HG03175 (cell line): ENCODE measurements at regions not wholly inside any gene's neighbourhood (a gene's known extent, or its start where the extent isn't known, plus 50 kb on each side); places are given as distances from the start of the nearest gene placed in this dataset.

Experiments used
- ATAC-seq: cut with Tn5 transposase; IDR thresholded peaks from one replicate; pipeline ENCODE4 v1.9.1; 2021; ENCODE audit warnings: mild to moderate bottlenecking, moderate library complexity; ENCODE audit not compliant: unreplicated experiment

DNA sequence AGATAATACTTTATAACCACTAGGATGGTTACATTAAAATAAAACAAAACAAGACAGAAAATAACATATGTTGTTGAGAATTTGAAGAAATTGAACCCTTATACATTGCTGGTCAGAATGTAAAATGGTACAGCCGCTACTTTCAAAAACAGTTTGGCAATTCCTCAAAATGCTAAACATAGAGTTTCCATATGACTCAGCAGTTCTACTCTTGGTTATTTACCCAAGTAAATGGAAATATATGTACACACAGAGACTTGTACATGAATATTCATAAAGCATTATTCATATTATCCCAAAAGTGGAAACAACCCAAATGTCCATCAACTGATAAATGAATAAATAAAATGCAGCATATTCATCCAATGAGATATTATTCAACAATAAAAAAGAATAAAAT, 92.5 kb upstream of the LRATD1 start:
- ATAC-seq = no peak

DNA sequence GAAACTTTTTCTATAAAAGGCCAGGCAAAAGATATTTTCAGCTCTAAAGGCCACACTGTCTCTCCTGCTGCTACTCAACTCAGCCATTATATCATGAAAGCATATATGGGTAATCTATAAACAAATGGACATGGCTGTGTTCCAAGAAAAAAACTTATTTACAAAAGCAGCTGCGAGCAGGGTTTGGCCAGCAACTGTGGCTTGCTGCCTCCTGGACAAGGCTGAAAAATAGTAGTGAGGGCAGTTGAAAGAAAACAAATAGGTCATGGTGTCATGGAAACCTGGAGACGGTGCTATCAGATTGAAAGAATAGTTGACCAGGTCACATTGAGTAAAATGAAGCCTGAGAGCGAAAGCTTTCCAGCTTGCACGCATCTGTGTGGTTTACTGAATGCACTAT, 89.2 kb upstream of the LRATD1 start:
- no peak for ATAC-seq

DNA sequence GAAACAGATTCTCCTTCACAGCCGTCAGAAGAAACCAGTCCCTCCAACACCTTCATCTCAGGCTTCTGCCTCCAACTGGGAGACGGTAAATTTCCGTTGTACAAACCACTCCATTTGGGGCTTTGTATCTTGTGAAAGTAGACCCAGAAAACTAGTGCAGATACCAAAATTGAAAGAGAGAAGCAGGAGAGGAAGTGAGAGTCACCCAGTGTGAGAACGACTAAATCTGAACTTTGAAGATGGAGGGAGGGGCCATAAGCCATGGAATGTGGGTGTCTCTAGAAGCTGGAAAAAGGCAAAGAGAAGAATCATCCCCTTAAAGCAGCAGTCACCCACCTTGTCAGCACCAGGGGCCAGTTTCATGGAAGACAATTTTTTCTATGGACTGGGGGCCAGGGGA, 88.3 kb upstream of the LRATD1 start:
- no peak for ATAC-seq

DNA sequence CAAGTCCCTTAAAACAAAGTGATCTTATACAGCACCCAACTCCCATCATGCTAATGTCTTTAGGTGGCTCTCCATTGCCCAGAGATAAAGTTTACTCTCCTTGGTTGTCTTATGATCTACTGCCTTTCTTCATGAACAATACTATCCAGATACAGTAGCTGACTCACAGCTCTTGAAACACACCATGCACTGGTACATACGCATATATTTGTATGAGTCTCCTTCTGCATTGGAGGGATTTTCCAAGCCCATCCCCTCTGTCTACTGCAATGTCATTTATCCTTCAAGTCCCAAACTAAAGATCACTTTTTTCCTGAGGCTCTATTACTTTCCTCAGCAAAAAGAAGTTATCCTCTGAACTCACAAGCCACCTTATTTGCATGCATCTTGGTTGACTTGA, 84.7 kb upstream of the LRATD1 start:
- ATAC-seq = no peak

DNA sequence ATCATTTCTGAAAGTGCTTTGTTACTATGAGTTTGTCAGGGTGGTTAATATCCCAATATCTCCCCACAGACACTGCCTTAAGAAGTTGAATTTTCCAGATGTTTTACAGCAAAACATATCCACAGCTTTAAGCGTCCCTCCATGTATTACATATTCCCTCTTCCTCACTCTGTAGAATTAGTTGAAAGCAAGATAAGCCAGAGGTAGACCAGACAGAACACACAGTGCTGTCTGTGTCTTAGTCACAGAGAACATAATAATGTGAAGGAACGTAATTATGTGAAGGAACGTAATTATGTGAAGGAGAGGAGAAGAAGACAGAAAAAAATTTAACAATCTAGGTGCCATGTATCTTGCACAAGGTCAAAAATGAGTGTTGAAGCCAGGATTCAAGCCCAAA, 81.9 kb upstream of the LRATD1 start:
- no peak for ATAC-seq

DNA sequence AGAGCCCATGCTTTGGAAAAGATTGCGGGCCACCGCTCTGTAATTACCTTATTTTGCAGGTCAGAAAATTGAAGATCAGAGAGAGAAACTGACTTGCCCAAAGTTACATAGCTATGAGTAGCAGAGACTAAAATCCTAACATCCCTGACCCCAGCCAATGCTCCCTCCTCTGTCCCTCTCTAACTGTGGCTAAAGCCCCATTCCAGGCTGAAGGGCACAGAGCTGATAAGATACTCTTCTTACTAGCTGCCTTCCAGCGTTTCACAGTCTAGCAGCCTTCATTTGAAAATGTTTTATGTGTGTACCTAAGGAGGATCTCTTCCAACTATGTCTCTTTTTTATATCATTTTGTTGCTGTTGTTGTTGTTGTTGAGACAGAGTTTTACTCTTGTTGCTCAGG, 81.4 kb upstream of the LRATD1 start:
- no peak for ATAC-seq

DNA sequence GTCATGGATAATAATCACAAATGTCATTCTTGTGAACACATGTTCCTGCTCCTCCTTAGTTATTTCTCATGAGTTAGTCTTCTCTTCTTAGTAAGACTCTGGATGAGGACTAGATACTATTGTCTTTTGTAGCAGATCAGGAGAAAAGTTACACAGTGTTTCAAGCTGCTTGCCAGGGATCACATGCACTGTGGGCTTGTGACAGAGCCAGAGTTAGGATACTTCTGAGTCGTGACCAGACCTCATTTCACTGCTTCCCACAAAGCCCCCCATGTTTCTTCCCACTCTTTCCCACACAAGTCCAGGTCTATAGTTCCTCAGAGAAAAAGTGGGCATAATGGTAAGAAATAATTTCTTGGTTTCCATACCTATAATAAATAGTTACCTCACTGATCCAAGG, 80.2 kb upstream of the LRATD1 start:
- ATAC-seq = no peak

DNA sequence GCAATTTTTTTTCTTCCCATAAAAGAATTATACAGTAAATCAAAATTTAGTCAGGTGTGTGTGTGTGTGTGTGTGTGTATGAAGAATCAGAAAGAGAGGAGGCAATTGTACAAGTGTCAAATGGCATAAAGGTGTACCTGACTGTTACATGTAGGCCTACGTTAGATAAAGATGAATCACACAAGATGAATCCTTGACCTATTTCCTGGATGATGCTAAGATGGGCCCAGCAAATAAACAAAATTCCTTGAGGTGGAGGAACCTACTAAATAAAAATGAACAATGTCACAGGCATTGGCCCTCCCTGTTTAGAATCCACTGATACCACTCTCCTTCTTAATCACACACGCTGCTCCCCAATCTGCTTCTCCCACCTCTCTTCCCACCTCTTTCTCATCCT, 79.7 kb upstream of the LRATD1 start:
- ATAC-seq = no peak

DNA sequence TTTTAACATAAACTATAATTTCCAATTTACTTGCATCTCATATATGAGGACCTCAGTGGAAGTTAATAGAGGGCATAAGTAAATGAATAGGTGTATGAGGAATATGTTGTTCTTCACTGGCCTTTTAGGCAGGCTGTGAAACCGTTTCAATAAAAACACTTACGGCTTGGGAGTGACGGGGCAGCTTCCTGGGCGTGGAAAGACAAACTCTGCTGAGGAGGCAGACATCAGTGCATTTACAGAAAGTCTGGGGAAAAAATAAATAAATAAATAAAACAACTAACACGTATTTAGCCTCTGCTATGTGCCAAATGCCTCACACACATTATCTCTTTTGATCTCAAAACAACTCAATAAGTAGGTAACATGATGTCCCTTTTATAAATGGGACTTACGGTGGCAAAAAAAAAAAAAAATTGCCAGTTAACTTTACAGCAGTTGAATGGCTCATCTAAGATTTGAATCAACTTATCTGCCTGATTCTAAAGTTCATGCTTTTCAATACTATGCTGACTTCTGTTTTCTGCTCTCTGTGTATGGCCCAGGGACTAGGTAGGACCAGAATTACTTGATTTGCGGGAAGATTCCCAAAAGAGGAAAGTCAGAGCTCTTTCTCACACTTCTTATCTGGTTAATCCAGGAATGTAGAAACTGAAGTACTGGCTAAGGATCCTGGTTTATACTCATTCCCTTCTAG, 77.5 kb upstream of the LRATD1 start:
- no peak for ATAC-seq

DNA sequence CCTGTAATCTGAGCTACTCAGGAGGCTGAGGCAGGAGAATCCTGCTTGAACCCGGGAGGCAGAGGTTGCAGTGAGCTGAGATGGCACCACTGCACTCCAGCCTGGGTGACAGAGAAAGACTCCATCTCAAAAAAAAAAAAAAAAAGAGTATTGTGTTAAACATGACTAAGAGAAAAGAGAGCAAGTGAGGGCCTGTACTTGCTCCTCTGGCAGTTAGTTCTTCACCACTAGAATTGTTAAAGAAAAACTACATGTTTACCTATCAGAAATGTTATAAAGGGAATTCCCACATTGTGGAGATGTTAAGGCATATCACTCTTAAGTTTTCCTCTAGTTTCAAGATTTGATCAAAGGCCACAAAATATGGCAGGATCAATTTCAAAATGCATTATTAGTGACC, 75.4 kb upstream of the LRATD1 start:
- no peak for ATAC-seq

DNA sequence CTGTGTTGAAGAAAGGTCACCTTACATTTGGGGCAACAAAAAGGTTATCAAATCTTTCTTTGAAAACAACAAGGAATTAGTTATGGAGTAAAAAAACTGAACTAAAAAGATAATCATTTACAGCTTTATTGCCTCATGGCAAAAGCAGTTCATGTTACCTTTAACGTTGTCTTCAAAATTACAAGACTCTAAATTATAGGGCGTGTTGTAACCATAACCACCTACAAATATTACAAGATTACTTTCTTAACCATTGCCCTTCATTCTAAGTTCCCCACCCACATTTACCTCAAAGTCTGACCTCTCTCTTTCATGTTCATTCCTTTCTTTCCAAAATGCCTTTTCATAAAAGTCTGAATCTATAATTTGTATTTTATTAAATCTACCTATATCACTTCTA, 74.6 kb upstream of the LRATD1 start:
- no peak for ATAC-seq

DNA sequence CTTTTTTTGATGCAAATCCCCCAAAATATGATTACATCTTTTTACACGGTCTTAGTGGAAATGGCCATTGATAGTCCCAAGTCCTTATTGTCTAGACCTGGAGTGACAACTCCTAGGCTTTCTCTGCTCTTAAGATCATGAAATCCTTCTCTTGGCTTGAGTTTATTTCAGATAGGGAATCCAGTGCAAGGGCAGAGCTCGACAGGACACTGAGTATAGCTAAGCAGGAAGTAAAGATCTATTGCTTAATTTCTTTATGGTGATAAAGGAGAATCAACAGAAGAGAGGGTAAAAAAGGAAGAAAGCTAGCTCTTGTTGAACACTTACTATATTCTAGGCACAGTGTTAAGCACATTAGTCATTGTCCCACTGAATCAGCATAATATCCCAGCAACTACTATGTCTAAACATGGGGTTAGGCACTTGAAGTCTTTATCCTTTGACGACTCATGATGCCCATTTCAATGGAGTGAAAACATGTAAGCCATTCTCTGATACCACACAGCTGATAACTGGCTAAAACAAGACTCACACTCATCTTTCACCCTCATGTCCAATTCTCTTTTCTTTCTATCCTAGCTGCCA, 74.1 kb upstream of the LRATD1 start:
- ATAC-seq = no peak

DNA sequence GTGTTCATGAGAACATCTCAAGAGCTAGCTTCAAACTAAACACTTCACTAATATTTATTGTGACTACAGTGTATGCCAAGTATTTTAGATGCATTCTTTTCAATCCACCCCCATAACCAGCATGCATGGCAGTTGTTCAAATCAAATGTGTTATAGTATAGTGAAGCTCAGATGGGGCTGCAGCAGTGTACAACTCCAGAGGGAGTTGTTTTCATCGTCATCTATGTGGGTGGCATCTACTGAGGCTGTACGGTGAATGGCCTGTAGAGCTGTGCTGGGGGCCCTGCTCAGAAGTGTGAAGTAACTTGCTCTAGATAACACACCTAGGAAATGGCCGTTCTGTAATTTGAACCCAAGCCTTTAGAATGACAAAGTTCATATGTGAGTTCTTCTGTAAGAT, 71.8 kb upstream of the LRATD1 start:
- ATAC-seq = no peak

DNA sequence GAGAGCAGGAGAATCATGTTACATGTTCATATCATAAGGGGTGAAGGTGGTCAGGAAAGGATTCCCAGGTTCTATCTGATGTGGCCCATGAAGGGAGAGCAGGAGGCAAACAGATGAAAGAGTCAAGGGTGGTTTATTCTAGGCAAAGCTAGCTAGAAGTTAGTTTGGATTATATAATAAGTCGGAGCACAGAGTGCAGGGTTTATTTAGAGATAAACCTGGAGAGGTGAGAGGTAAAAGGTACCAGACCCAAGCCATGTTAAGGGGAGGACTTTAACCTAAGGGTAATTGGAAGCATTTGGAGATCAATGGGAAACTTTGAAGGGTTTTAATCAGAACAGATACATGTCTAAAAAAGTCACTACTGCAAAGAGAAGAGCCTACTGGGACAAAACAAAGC, 69.2 kb upstream of the LRATD1 start:
- ATAC-seq = no peak

DNA sequence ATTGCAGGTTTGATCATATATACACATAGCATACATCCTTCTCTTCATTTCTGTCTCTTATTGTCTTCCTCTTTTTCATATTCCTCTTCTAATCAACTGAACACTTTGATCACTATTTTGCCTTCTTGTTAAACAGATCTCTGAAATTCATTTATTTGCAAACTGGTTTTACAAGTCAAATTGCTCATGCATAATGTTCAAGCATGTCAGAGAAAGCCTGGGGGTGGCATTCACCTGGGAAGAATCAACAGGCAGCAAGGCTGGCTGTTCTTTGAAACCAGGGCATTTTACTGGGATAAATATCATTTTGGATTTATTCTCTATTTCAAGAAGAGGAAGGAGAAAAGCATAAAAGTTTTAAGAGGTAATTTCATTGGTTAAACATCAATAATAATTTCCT, 66.9 kb upstream of the LRATD1 start:
- no peak for ATAC-seq

DNA sequence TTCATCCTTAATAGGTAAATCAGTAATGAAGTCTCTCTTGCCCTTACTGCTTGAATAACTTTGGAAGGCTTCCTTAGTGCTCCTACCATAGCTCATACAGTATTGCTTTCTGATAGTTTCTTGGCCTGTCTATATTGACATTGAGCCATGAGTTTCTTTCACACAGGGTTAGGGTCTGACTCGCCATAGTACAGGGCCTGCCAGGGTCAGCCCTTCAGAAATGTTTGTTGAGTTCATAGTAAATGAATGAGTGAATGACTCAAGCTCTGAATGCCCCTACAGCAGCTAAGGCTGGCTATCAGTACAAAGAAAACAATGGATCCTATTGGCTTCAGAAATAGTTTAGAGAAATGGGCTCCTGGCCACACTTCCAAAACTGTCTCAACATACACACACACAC, 65.0 kb upstream of the LRATD1 start:
- no peak for ATAC-seq

DNA sequence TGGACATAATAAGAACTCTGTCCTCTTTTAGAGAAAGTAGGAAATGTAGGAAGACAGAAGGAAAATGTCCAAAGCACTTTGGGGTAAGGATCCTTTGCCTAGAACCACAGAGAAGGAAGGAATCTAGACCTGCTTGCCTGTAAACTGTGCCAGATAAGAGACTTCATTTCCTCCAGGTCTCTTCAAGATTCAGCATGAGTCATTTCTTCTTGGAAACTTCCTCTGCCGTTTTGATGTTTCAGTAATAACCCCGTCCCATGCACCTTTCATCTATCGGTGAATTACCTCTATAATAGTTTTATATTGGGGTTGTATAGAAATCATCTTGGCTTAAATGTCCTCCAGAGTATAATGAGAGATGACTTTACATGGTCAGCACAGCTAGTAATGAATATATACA, 63.2 kb upstream of the LRATD1 start:
- ATAC-seq = no peak

DNA sequence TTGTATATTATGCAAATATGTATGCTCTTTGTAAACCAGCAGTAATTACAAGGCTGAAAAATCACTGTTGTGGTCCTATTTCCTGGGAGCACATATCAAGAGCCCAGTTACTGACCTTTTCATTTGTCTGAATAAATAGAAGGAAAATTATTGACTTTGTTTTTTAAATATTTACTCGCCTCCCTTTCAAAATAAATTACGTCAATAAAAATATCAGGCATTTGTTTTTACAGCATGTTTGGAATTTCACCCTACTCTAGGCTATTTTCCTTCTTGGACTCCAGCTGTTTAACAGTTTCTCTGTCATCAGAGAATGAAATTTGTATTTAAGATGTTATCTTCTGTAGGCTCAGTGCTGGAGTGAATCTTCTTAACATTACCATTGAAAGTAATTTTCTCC, 59.9 kb upstream of the LRATD1 start:
- no peak for ATAC-seq

DNA sequence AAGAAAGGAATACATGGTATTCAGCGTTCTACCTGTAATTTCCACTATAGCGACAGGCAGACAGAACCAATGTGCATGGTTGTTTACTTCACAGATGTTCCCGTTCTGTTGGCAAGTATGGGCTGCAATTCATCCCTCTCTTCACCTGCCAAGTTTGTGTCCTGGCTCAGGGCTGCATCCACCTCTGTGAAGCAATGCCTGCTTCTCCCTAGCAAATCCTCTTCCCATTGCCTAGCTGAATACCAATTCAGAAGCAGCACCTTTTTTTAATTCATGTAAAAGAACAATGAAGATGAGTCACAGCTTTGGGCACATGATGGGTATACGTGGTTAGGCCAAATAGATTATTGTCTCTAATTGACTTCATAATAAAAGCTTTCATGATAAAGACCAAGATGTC, 54.7 kb upstream of the LRATD1 start:
- ATAC-seq = no peak
